GM19239 (cell line): ENCODE measurements at regions not wholly inside any gene's neighbourhood (a gene's known extent, or its start where the extent isn't known, plus 50 kb on each side); places are given as distances from the start of the nearest gene placed in this dataset.
"Not testable (repeated sequence)": the region's sequence is repeated elsewhere in the genome, so short reads cannot be mapped to it uniquely, and the experiment has no call there.

ENCODE experiments used
- DNase-seq: peaks from one replicate; pipeline ENCODE4 v3.0.0; 2011; ENCODE audit warnings: low spot score; ENCODE audit not compliant: insufficient read length
- FAIRE-seq: peaks from 2 replicates; lab custom pipeline; 2011; peaks lifted over from hg19 to GRCh38; lab: Jason Lieb, UNC

DNA sequence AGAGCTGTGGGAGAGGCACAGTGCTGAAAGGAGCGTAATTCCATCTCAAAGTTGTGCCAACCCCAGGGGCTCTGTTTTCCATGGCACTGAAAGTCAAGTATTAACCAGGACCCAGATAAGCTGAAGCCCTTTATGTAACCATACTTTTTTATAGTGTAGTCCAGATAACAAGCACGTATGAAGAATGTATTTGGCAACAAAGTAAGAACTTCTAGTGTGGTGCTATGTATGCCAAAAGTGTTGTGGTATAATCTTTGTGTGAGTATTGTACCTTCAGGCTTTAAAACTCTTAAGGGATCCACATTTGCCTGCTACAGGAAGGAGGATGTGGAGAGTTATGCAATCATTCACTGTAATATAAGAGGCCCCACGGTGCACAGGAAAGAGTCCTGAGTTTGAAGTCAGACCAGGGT is 129.4 kb downstream of the IBTK start:
- DNase-seq: no peak
- FAIRE-seq: no peak

DNA sequence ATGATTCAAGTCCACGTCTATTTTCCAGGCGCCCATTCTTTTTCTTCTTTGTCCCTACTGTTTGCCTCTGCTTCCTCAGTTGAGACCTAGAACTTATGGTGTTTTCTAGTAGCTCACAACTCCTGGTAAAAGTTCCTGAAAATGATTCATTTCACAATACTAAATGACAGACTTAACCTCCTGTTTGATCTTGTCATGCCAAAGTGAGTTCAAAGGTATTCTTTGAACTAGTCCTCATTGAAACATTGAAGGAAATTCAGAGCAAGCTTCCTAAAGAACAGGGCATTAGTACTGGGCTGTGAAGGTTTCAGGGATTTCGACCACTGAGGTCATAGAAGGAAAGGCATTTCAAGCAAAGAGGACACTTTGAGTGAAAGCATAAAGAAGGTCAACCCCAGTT is 132.8 kb downstream of the IBTK start:
- no peak for DNase-seq
- no peak for FAIRE-seq

DNA sequence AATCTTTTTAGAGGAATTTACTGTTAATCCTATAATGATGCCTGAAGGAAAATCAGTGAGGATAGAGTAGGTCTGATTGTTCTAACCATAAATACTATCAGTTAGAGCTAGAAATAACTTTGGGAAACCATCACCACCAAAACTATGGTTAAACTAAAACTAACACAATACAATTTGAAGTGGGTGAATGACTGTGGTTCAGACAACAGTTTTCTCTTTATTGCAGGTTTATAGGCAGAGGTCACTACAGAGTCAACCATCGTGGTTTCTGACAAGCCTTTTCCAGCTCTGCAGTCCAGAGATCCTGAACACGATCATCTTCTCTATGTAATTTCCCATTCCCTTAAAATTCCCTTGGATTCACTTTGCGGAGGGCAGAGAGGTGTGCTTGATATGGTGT is 134.3 kb downstream of the IBTK start:
- FAIRE-seq (no peak), DNase-seq (no peak)

GRCh38 chr6:82111818-82112217 is 135.7 kb downstream of the IBTK start:
- DNase-seq (no peak), FAIRE-seq (no peak)

GRCh38 chr6:82111114-82111513 is 136.4 kb downstream of the IBTK start:
- FAIRE-seq (peak; percentile 11), DNase-seq (no peak)

GRCh38 chr6:82103171-82103570 is 144.4 kb downstream of the IBTK start:
- not testable (repeated sequence) for DNase-seq, FAIRE-seq

GRCh38 chr6:82101374-82102114 is 146.0 kb downstream of the IBTK start:
- not testable (repeated sequence) for FAIRE-seq, DNase-seq

DNA sequence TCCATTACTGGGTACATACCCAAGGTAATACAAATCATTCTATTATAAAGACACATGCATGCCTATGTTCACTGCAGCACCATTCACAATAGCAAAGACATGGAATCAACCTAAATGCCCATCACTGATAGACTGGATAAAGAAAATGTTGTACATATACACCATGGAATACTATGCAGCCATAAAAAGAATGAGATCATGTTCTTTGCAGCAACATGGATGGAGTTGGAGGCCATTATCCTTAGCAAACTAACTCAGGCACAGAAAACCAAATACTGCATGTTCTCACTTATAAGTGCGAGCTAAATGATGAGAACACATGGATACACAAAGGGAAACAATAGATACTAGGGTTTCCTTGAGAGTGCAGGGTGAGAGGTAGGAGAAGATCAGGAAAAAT is 146.8 kb downstream of the IBTK start:
- FAIRE-seq, DNase-seq: not testable (repeated sequence)

DNA sequence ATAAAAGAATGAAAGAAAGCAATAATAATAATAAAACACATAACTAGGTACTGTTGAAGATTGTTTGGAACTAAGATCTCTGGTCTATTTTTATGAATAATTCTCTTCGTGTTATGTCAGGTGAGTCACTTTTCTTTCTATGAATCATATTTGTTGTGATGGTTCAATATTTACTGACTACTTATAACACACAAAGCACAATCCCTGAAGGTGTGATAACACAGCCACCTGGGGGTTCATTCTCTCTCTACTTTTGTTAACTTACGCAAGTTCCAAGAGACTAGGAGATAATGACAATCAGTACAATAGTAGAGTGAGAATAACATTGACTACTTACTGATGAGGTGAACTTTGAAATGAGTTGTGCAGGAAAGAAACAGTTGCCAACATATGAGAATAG is 149.9 kb downstream of the IBTK start:
- FAIRE-seq (no peak), DNase-seq (no peak)

DNA sequence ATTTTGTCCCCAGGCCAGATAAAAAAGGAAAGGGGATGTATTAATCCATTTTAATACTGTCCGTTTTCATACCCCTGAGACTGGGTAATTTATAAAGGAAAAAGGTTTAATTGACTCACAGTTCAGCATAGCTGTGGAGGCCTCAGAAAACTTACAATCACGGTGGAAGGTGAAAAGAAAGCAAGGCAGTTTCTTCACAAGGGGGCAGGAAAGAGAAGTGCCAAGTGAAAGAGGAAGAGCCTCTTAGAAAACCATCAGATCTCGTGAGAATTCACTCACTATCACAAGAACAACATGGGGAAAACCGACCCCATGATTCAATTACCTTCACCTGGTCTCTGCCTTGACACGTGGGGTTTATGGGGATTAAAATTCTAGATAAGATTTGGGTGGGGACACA is 152.5 kb downstream of the IBTK start:
- DNase-seq: no peak

GRCh38 chr6:82094166-82094806 is 153.3 kb downstream of the IBTK start:
- DNase-seq: no peak
- no peak for FAIRE-seq

More for the DNA sequence above, 152.5 kb downstream of the IBTK start:
- FAIRE-seq: no peak

GRCh38 chr6:82088978-82089771 is 158.4 kb downstream of the IBTK start:
- FAIRE-seq: peak; percentile 18

GRCh38 chr6:82086944-82087343 is 160.6 kb downstream of the IBTK start:
- FAIRE-seq (no peak), DNase-seq (no peak)

More at GRCh38 chr6:82088978-82089771, 158.4 kb downstream of the IBTK start:
- DNase-seq: no peak

GRCh38 chr6:82085701-82086100 is 161.8 kb downstream of the IBTK start:
- FAIRE-seq (no peak), DNase-seq (no peak)

DNA sequence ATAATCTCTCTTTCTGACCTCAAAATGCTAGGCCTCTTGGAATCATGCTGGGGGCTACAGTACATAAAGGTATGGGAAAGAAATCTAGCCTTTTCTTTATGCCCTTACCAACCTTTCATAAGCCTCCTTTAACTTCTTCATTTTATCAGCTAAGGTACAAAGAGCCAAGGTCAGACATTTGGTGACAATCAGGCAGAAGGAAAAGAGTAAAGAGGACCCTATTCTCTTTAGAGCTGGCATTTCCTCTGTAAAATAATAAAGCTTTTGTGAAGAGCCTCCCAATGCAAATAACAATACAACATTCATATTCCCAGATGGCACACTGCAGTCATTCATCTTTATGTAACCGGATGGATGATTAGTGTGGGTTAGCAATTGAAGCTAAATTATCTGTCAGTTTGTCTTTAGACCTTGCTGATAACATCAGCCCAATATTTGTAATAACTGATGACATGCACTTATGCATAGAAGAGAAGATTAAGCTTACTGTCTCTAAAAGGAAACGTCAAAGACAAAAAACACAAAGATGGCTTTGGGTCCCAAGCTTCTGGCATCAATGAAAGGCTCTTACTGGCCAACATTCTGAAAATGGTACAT is 163.1 kb downstream of the IBTK start:
- DNase-seq (no peak), FAIRE-seq (no peak)

DNA sequence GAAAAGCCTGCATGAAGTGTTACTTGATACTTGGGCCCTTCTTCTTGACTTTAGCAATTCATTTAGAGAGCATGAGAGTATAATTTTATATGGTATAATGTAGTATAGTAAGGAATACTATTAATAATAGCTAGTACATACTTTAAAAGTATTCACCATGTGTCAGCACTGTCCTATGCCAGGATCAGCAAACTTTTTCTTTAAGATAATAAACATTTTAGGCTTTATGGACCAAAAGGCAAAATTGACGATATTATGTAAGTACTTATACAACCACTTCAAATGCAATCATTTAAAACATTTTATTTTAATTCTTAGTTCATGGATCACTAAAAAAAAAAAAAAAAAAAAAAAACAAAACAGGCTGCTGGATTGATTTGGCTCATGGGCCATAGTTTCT is 163.9 kb downstream of the IBTK start:
- FAIRE-seq: no peak
- DNase-seq: no peak

DNA sequence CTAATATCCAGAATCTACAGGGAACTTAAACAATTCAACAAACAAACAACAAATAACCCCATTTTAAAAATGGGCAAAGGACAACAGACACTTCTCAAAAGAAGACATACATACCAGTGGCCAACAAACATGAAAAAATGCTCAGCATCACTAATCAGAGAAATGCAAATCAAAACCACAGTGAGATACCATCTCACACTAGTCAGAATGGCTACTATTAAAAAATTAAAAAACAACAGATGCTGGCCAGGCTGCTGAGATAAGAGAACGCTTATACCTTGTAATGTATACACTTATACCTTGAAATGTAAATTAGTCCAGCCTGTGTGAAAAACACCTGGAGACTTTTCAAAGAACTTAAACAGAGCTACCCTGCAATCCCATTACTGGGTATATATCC is 166.8 kb downstream of the IBTK start:
- no peak for FAIRE-seq
- no peak for DNase-seq

GRCh38 chr6:82078286-82078908 is 169.1 kb downstream of the IBTK start:
- FAIRE-seq (no peak), DNase-seq (no peak)

- DNase-seq: no peak
Measured at GRCh38 chr6:82076916-82077315, 170.6 kb downstream of the IBTK start.

DNA sequence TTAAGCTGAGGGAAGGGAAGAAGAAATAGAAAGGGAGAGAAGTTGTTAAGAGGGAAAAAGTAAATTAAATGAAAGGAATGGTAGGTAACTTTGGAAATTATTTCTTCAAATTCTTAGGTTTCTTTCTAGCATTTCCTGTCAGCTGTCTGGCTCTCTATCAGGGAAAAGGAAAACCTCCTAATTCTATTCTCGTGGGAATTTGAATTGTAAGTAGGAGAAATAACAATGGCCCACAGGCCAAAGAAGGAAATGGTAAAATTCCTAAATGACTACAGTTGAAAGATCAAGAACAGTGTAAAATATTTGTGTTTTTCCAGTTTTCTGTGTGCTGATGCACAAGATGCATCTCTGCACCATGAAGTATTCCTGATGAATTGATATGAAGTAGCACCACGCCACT is 173.0 kb downstream of the IBTK start:
- no peak for DNase-seq
- no peak for FAIRE-seq

More at GRCh38 chr6:82076916-82077315, 170.6 kb downstream of the IBTK start:
- no peak for FAIRE-seq
